GM13977 (cell line): ENCODE measurements at regions not wholly inside any gene's neighbourhood (a gene's known extent, or its start where the extent isn't known, plus 50 kb on each side); places are given as distances from the start of the nearest gene placed in this dataset.

Source experiments
- DNase-seq: peaks from one replicate; pipeline ENCODE4 v3.0.0; 2012; ENCODE audit warnings: low spot score
- in situ Hi-C: fragments of 300-500 bp; cut with MboI; formaldehyde crosslinking; loops from one replicate; pipeline ENCODE4 v1.12.0; 2022; ENCODE audit warnings: low sequenced_read_pairs, low pct_unique_long_range_greater_than_20kb, mixed read lengths, inconsistent platforms; ENCODE audit not compliant: unreplicated experiment
- TF ChIP-seq, protein P1 (sequence below): IDR thresholded peaks from 2 replicates; pipeline ENCODE4 v1.5.1; 2012; ENCODE audit warnings: mild to moderate bottlenecking, control low read depth; ENCODE audit not compliant: insufficient read depth; ENCODE audit errors: extremely low read depth, missing control alignments

DNA sequence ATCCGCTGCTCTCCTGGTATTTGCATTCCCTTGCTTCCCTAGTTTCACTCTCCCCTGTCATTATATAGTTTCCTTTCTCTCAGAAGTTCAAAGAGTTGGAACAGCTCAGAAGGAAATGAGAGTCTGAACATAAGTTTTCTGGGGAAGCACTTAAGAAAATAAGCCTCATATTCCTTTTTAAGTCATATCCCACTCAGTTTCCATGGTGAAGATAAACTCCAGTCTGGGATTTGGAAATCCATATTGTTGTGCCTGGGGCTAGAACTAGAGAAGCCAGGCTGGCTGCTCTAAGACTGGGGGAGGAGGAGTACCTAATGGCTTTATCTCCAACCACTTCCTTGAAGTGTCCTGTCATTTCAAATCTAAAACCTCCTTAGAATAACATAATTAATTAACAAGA is 134.2 kb upstream of the ALCAM start:
- in situ Hi-C loops, result no loop called here
- no peak for DNase-seq
- TF ChIP-seq, protein P1, sequence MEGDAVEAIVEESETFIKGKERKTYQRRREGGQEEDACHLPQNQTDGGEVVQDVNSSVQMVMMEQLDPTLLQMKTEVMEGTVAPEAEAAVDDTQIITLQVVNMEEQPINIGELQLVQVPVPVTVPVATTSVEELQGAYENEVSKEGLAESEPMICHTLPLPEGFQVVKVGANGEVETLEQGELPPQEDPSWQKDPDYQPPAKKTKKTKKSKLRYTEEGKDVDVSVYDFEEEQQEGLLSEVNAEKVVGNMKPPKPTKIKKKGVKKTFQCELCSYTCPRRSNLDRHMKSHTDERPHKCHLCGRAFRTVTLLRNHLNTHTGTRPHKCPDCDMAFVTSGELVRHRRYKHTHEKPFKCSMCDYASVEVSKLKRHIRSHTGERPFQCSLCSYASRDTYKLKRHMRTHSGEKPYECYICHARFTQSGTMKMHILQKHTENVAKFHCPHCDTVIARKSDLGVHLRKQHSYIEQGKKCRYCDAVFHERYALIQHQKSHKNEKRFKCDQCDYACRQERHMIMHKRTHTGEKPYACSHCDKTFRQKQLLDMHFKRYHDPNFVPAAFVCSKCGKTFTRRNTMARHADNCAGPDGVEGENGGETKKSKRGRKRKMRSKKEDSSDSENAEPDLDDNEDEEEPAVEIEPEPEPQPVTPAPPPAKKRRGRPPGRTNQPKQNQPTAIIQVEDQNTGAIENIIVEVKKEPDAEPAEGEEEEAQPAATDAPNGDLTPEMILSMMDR, result no peak

DNA sequence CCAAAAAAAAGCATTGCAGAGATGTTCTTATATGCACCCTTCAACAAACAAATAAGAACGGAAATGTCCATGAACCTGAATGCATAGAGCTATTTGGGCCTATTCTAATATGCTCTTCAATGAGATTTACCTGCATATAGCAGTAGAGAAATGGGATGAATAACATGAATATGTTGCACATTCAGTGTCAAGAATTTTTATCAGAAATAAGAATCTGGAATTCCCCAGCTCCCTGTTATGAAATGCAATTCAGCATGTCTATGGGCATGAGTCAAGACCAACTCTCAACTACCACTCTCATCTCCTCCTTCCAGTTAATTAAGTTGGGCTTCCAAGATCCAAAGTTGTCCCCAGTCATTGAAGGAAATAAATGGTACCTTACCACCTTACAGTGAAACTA is 133.7 kb upstream of the ALCAM start:
- TF ChIP-seq, protein P1, result no peak
- in situ Hi-C loops, result no loop called here

DNA sequence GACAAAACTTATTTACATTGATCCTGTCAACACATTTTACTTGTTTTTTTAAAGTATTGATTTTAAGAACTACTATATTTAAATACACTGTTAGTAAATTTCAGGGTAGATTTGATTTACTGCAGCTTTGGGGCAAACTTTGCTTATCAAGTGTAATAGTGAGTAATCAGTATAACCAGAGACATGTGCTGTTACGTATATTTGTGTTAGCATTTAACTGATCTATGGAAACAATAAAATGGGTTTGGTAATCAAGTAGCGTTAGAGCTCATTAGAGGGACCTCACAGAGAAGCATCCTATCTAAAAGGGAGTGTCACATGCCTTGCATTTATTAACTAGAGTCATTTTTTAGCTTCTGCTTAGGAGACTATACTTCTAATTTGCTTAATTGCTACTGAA is 131.5 kb upstream of the ALCAM start:
- no peak for DNase-seq
- TF ChIP-seq, protein P1, result no peak
- in situ Hi-C loops, result no loop called here

More for the DNA sequence above, 133.7 kb upstream of the ALCAM start:
- no peak for DNase-seq

DNA sequence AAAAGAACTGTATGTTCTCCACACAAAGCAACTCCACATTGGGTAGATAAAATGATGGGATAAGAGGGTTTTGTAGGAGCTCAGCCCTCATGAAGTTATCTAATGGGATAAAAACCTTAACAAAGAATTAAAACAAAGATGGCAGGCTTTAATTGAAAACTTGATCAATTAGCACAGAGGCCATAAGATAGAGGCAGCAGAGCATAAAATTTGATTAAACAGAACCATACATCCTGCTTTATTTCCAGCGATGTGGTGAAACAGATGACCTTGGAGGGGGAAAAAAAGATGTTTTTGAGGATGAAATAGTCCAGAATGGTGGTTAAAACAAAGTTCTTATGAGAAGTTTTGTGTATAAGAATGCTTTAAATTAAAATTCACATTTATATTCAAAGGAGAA is 130.9 kb upstream of the ALCAM start:
- TF ChIP-seq, protein P1, result no peak
- in situ Hi-C loops, result no loop called here
- DNase-seq, result no peak

DNA sequence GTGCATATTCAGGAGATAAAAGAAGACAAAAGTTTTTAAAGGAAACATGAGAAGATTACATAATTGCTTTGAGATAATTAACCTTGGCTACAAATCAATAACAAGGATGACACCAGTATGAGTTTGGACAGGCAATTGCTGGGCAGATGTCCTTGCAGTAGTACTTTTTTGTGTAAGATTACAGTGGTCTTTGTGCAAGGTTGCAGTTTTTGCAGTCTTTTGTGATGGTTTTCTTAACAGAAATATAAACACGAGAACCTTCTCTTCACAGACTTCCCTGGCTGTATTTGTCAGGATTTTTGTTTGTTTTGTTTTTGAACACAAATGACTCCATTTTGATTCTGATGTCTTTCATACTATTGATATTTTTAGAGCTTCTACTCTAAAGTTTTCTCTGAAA is 128.3 kb upstream of the ALCAM start:
- in situ Hi-C loops, result no loop called here
- no peak for DNase-seq
- TF ChIP-seq, protein P1, result no peak

DNA sequence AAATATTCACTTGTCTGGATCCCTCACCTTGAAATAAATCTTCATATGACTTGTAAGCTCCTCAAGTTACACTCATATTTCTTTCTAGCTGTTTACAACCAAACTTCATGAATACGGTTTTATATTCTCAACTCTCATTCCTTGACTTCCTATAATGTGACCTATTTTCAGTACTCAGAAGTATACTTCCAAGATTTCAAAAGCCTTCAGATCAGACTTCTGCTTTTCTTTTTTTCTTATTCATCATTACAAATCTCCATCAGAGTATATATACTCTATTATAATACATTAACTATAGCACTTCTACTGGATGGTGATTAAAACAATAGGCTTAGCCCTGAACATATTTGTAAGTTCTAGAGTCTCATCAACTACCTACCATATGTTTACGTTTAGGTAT is 123.6 kb upstream of the ALCAM start:
- TF ChIP-seq, protein P1, result no peak
- in situ Hi-C loops, result no loop called here

DNA sequence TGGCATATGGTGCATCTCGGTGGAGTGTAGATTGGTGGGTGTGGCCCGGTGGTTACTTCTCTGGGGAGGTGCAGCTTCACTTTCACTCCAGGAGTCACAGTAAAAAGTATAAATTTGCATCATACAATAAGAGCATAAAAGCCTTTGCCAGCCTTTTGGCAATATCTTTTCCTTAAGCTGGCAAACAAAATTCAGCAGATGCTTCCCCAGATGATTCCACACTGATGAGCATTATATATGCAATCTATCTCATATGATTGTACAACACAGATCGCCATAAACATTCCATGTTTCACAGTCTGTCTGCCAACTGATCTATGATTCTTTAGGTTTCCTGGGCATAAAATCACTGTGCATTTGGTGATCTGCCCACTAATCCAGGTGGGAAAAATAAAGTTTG is 120.2 kb upstream of the ALCAM start:
- TF ChIP-seq, protein P1, result no peak
- no peak for DNase-seq
- in situ Hi-C loops, result no loop called here

More for the DNA sequence above, 123.6 kb upstream of the ALCAM start:
- DNase-seq, result no peak
